Prostate gland (tissue), 2 donors: ENCODE measurements at regions not wholly inside any gene's neighbourhood (a gene's known extent, or its start where the extent isn't known, plus 50 kb on each side); places are given as distances from the start of the nearest gene placed in this dataset.

ENCODE experiments used
- CTCF ChIP-seq, 4 experiments: fragments of 200-600 bp in 2 of 4; fragments of 450-650 bp in 2 of 4; sonication (generic) in 2 of 4; IDR thresholded peaks; 1 replicate in 3 of 4; 2 replicates in 1 of 4; pipeline ENCODE4 v1.5.1; 2016 to 2019; ENCODE audit warnings: antibody characterized with exemption in 4 of 4, mild to moderate bottlenecking in 2 of 4, moderate library complexity in 2 of 4
- POLR2A ChIP-seq: fragments of 450-650 bp; IDR thresholded peaks from one replicate; pipeline ENCODE4 v1.6.1; 2016; ENCODE audit warnings: antibody characterized with exemption, mild to moderate bottlenecking
- POLR2AphosphoS5 ChIP-seq: sonication (generic); formaldehyde crosslinking; IDR thresholded peaks from one replicate; pipeline ENCODE4 v1.6.1; 2017; ENCODE audit warnings: antibody characterized with exemption

- TF ChIP-seq POLR2AphosphoS5 = no peak
- no peak for TF ChIP-seq CTCF (IDR thresholded peaks at IDR 0.05)
- TF ChIP-seq POLR2A = no peak
These were observed 425.9 kb upstream of the TBX3 start for GRCh38 chr12:115109863-115110262.
